Panc1 (cell line): ENCODE measurements at regions not wholly inside any gene's neighbourhood (a gene's known extent, or its start where the extent isn't known, plus 50 kb on each side); places are given as distances from the start of the nearest gene placed in this dataset.

Experiments
- ATAC-seq: fragments of 200-7000 bp; cut with Tn5 transposase; 2 replicates; pipeline ENCODE4 v1.9.1; 2020; ENCODE audit warnings: mild to moderate bottlenecking, moderate library complexity
- BruUV-seq: library from RNA; stranded (reverse); fragments of 400-500 nt; replicated peaks from 2 replicates; lab custom pipeline; 2021; lab: Mats Ljungman, UMichigan
- CTCF ChIA-PET: fragments of 300-600 bp; sonication (Branson Sonifier 250); formaldehyde crosslinking; loops from one replicate; lab custom pipeline; 2022; ENCODE audit warnings: antibody characterized with exemption; lab: Charles Lee
- POLR2A ChIA-PET: fragments of 300-600 bp; sonication (Branson Sonifier 250); formaldehyde crosslinking; loops from one replicate; lab custom pipeline; 2022; ENCODE audit warnings: antibody characterized with exemption; lab: Charles Lee
- DNase-seq: peaks from one replicate; pipeline ENCODE4 v3.0.0-alpha.2; 2010; ENCODE audit warnings: low read depth, low spot score
- H3K27ac ChIP-seq: 2 replicates; pipeline ENCODE4 v1.5.1; 2011; ENCODE audit warnings: mild to moderate bottlenecking, low read length, inconsistent platforms
- H3K27me3 ChIP-seq: fragments of 200-500 bp; sonication (Bioruptor generic); 2 replicates; pipeline ENCODE4 v1.6.0; 2014; ENCODE audit warnings: low read length, inconsistent platforms; ENCODE audit not compliant: control insufficient read depth, insufficient read depth
- H3K36me3 ChIP-seq: fragments of 200-500 bp; sonication (Bioruptor generic); 2 replicates; pipeline ENCODE4 v1.5.1; 2014; ENCODE audit warnings: inconsistent platforms, mild to moderate bottlenecking, low read length, moderate library complexity; ENCODE audit not compliant: control insufficient read depth, insufficient read depth
- H3K4me1 ChIP-seq: 2 replicates; pipeline ENCODE4 v1.5.1; 2011; ENCODE audit warnings: inconsistent platforms, mild to moderate bottlenecking, low read length, moderate library complexity; ENCODE audit not compliant: control insufficient read depth, insufficient read depth
- H3K4me3 ChIP-seq, 2 experiments: 2 replicates each; pipeline ENCODE4 v1.5.1; 2011 to 2012; ENCODE audit warnings: low read depth in 2 of 2, low read length in 2 of 2, mild to moderate bottlenecking in 2 of 2, inconsistent platforms in 1 of 2, moderate library complexity in 1 of 2
- H3K9me3 ChIP-seq: fragments of 200-500 bp; sonication (Bioruptor generic); 2 replicates; pipeline ENCODE4 v1.5.1; 2014; ENCODE audit warnings: low read depth, mild to moderate bottlenecking, inconsistent platforms, low read length, moderate library complexity; ENCODE audit not compliant: control insufficient read depth, insufficient read depth
- CTCF ChIP-seq: fragments of 450-650 bp; IDR thresholded peaks from 2 replicates; pipeline ENCODE4 v1.5.1; 2017; ENCODE audit warnings: mild to moderate bottlenecking
- POLR2AphosphoS5 ChIP-seq: IDR thresholded peaks from 2 replicates; pipeline ENCODE4 v1.6.1; 2012; ENCODE audit warnings: mild to moderate bottlenecking, low read depth, low read length, moderate library complexity
- REST ChIP-seq, 2 experiments: IDR thresholded peaks; 2 replicates each; pipeline ENCODE4 v1.6.1; 2011 to 2012; ENCODE audit warnings: low read depth in 2 of 2, control low read depth in 1 of 2, low read length in 1 of 2, mild to moderate bottlenecking in 1 of 2, moderate library complexity in 1 of 2; ENCODE audit not compliant: insufficient read depth in 1 of 2
- SIN3A ChIP-seq: IDR thresholded peaks from 2 replicates; pipeline ENCODE4 v1.6.1; 2012; ENCODE audit warnings: low read depth, mild to moderate bottlenecking, low read length, moderate library complexity, borderline replicate concordance; ENCODE audit not compliant: insufficient read depth
- TCF7L2 ChIP-seq: IDR thresholded peaks from 2 replicates; pipeline ENCODE4 v1.6.1; 2011; ENCODE audit warnings: mild to moderate bottlenecking, low read depth, low read length, inconsistent platforms
- in situ Hi-C: cut with HindIII; loops from 2 replicates; pipeline ENCODE4 v1.10.0; 2016; ENCODE audit warnings: low sequenced_read_pairs, low pct_unique_long_range_greater_than_20kb
- intact Hi-C: fragments of 100-400 bp; cut with micrococcal nuclease; formaldehyde crosslinking; loops from one replicate; pipeline ENCODE4 v1.10.0; 2022; ENCODE audit not compliant: unreplicated experiment

- intact Hi-C loops (no loop called here), in situ Hi-C loops (no loop called here)
- DNase-seq (no peak), ATAC-seq (no peak)
- BruUV-seq = no TSS peak
- Histone ChIP-seq H3K4me3 (no peak overlapping the region), H3K27ac (no peak overlapping the region), H3K9me3 (no peaks in the 10 kb centered on the region), H3K36me3 (no peaks in the 10 kb centered on the region), H3K27me3 (peaks cover 6% of the 10 kb centered on the region), H3K4me1 (no peaks in the 10 kb centered on the region)
- POLR2A ChIA-PET = no interaction called here
- CTCF ChIA-PET = no interaction called here
- TF ChIP-seq REST (IDR thresholded peaks at IDR 0.05; ENCODE audit: insufficient read depth in 1 of 2, low read depth in 2 of 2, low read length in 1 of 2) (no peak), CTCF (no peak), TCF7L2 (no peak), POLR2AphosphoS5 (no peak), SIN3A (no peak)
Measured at GRCh38 chr5:141745390-141745789, 63.4 kb upstream of the ARAP3 start.

DNA sequence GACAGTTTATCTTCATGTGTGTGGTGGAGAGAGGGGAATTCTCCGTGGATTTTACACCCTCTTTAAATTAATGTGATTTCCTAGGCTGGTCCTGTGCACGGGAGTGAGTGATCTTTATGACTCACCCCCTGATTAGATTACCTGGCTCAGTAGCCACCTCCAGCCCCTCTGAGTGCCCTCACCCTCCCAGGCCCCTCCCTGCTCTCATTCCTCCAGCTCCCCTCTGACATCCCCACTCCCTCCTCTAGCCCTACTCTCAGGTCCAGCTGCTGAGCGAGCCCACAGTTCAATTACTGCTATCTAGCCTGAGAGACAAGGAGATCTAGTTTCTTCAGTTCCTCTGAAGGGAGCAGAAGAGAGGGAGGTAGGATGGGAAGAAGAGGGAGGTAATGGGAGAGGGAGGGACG, 61.8 kb upstream of the ARAP3 start:
- intact Hi-C loops = no loop called here
- H3K9me3 ChIP-seq = no peaks in the 10 kb centered on the region
- in situ Hi-C loops = no loop called here
- H3K4me3 ChIP-seq = no peak overlapping the region
- no peak overlapping the region for H3K27ac ChIP-seq
- DNase-seq = no peak
- no peaks in the 10 kb centered on the region for H3K36me3 ChIP-seq
- ChIA-PET POLR2A (no interaction called here), CTCF (no interaction called here)
- no peaks in the 10 kb centered on the region; the same call in none of the 2 replicates for H3K27me3 ChIP-seq
- ATAC-seq = no peak
- BruUV-seq = no TSS peak
- no peak for TF ChIP-seq POLR2AphosphoS5
- TF ChIP-seq SIN3A = no peak
- no peak for TF ChIP-seq REST (IDR thresholded peaks at IDR 0.05; ENCODE audit: insufficient read depth in 1 of 2, low read depth in 2 of 2, low read length in 1 of 2)
- TF ChIP-seq CTCF = no peak
- TF ChIP-seq TCF7L2 = no peak
- H3K4me1 ChIP-seq = no peaks in the 10 kb centered on the region
